ENCODE measurements at regions not wholly inside any gene's neighbourhood (a gene's known extent, or its start where the extent isn't known, plus 50 kb on each side); places are given as distances from the start of the nearest gene placed in this dataset.

DNA sequence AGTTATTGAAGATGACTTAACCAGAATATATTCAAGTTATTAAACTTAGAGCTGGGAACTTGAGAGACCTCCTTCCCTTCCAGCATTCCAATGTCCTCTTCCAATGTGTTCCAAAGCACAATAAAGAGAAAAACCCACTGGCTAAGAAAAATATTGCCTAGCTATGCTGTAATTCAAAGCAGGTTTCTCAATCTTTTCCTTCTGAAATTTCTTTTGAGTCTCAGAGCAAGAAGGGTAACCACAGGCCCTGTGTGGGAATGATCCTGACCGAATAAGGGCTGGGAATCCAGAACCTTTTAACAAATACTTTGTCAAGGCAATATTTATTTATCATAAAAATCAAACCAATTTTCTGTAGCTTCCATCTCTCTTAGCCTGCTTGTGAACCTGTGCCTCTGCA lies 150.7 kb upstream of the SFRP2 start:
- intact Hi-C loops (cut with micrococcal nuclease) = no loop called here
- H3K4me1 Mint-ChIP-seq = no peaks in the 10 kb centered on the region
- H3K36me3 Mint-ChIP-seq (ENCODE audit: low read depth) = no peaks in the 10 kb centered on the region
- peaks cover 19% of the 10 kb centered on the region for H3K27me3 Mint-ChIP-seq
- no peaks in the 10 kb centered on the region for H3K9me3 Mint-ChIP-seq
- no peak overlapping the region for H3K4me3 Mint-ChIP-seq
- no peak overlapping the region for H3K27ac Mint-ChIP-seq
- DNase-seq = no peak

DNA sequence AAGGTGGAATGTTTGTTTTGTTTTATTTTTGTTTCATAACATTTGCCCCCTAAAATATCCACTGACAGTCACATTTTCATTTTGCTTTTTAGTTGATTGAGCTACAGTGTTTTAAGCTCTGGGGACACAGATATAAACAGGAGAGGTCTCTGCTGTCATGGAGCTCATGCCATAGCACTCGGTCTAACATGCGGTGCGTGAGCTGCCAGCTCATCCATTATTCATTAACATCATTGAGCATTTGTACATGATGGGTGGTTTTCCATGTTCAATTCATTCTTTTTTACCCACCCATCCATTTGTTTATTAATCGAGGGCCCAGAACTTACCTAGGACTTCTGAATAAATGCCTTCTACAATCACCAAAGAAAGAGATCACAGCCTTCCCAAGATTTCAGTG lies 150.1 kb upstream of the SFRP2 start:
- intact Hi-C loops (cut with micrococcal nuclease) = no loop called here
- Mint-ChIP-seq H3K27ac (no peak overlapping the region), H3K27me3 (peaks cover 22% of the 10 kb centered on the region), H3K9me3 (no peaks in the 10 kb centered on the region), H3K36me3 (ENCODE audit: low read depth) (no peaks in the 10 kb centered on the region), H3K4me1 (no peaks in the 10 kb centered on the region), H3K4me3 (no peak overlapping the region)
- no peak for DNase-seq

DNA sequence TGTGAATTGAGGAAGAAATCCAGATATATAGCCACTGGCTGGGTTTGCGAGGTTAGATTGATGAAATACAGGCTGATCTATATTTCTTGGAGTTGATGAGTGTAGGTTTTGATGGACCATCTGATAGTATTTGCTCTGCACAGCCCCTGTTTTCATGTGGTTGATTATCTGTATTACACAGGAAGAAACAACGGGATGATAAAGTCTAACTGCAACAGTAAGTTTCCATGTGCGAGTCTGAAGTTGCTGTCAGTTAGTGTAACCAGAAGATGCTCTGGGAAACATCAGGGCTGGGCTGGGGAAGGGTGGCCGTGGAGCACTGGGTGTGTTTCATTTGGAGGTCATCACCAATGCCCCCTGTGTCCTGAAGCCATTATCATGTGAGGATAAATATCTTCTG lies 148.4 kb upstream of the SFRP2 start:
- intact Hi-C loops (cut with micrococcal nuclease) = no loop called here
- no peak overlapping the region for H3K4me3 Mint-ChIP-seq
- no peaks in the 10 kb centered on the region for H3K9me3 Mint-ChIP-seq
- H3K4me1 Mint-ChIP-seq = no peaks in the 10 kb centered on the region
- DNase-seq = no peak
- no peak overlapping the region for H3K27ac Mint-ChIP-seq
- H3K27me3 Mint-ChIP-seq = peaks cover 22% of the 10 kb centered on the region
- no peaks in the 10 kb centered on the region for H3K36me3 Mint-ChIP-seq (ENCODE audit: low read depth)

DNA sequence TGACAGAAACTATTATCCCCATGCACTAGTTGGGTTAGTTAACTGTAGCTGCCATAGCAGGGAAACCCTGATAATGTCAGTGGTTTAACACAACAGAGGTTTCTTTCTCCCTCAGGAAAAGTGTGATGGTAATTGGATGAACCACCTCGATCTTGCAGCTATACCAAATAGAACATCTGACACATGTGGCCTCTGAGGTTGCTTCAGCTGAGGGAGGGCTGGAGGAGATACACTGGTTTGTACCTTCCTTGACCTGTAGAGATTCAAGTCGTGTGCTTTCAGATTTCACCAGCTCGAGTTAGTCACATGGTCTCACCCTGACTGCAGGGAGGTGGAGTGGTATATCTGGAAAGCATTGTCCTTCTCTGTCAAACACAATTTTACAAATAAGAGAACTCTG lies 147.2 kb upstream of the SFRP2 start:
- Mint-ChIP-seq H3K27me3 (peaks cover 20% of the 10 kb centered on the region), H3K27ac (no peak overlapping the region), H3K36me3 (ENCODE audit: low read depth) (no peaks in the 10 kb centered on the region), H3K9me3 (no peaks in the 10 kb centered on the region), H3K4me1 (no peaks in the 10 kb centered on the region), H3K4me3 (no peak overlapping the region)
- intact Hi-C loops (cut with micrococcal nuclease) = no loop called here
- DNase-seq = no peak

DNA sequence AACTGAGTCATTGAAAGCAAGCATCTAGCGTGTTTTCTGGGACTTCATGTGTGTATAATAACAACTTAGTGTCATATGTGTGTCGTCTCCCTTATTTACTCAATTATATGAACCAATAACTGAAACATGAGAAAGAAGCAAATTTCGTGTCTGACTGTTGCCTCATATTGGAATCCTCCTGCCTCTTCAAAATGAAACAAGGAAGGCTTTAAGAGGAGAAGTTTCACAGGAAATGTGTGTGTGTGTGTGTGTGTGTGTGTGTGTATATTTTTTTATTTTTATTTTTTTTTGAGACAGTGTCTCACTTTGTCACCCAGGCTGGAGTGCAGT lies 145.8 kb upstream of the SFRP2 start:
- Mint-ChIP-seq H3K4me3 (no peak overlapping the region), H3K9me3 (no peaks in the 10 kb centered on the region), H3K27me3 (peaks cover 23% of the 10 kb centered on the region), H3K36me3 (ENCODE audit: low read depth) (no peaks in the 10 kb centered on the region), H3K4me1 (no peaks in the 10 kb centered on the region), H3K27ac (no peak overlapping the region)
- no peak for DNase-seq
- intact Hi-C loops (cut with micrococcal nuclease) = no loop called here

DNA sequence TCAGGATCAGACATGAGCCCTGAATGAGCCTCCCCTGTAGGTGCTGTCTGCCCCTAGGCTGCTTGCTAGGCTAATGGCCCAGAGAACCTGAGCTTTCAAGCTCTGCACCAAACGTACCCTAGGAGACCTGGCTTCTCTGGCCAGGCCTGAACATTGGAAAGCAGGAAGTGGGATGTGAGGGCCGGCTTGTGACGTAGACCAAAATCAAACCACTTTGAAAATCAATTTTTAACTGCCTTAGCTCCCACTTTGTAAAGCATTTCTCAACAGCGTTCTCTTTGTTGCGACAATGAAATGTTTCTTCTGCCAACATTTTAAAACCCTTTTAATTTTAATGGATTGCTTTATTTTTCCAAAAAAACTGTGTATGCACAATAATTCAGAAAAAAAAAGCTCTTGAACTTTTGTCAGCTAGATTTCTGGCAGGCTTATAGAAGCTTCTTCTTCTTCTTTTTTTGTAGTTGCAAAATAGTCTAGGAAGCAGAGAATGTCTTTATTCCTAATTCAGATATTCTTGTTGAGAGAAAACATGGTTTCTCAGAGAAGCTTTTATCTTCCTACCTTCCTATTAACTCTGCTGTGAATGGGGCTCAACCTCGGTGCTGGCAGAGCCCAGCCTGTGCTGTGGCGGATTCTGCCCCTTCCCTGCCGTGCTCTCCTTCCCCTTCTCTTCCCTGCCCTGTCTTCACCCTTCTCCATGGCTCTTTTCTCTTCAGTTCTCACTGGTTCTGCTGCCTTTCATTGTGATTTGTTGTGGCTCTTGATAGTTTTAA lies 145.2 kb upstream of the SFRP2 start:
- H3K27me3 Mint-ChIP-seq = peaks cover 22% of the 10 kb centered on the region

DNA sequence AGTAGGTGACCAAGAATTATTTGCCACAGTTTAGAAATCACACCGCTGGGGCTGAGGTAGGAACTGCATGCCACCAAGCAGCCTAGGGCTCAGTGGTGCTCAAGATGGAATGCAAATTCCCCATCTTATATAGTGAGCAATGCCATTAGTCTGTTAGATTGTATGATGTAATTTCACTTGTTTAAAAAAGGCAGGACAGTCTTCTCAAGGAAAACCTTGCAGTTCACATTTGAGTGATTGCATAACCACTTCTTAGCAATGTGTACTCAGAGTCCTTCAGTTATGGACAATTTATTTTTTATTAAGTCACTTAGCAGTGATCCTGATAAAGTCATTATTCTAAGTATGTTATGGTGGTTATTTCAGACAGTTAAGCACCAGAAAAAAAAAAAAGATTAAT lies 142.9 kb upstream of the SFRP2 start:
- no peak for DNase-seq
- Mint-ChIP-seq H3K9me3 (no peaks in the 10 kb centered on the region), H3K36me3 (ENCODE audit: low read depth) (no peaks in the 10 kb centered on the region), H3K4me1 (no peaks in the 10 kb centered on the region), H3K27ac (no peak overlapping the region), H3K4me3 (no peak overlapping the region), H3K27me3 (peaks cover 16% of the 10 kb centered on the region)
- intact Hi-C loops (cut with micrococcal nuclease) = no loop called here

More for the DNA sequence above, 145.2 kb upstream of the SFRP2 start:
- H3K4me3 Mint-ChIP-seq = no peak overlapping the region
- H3K9me3 Mint-ChIP-seq = no peaks in the 10 kb centered on the region
- H3K36me3 Mint-ChIP-seq (ENCODE audit: low read depth) = no peaks in the 10 kb centered on the region
- intact Hi-C loops (cut with micrococcal nuclease) = no loop called here
- no peak overlapping the region for H3K27ac Mint-ChIP-seq
- H3K4me1 Mint-ChIP-seq = no peaks in the 10 kb centered on the region
- DNase-seq = no peak

DNA sequence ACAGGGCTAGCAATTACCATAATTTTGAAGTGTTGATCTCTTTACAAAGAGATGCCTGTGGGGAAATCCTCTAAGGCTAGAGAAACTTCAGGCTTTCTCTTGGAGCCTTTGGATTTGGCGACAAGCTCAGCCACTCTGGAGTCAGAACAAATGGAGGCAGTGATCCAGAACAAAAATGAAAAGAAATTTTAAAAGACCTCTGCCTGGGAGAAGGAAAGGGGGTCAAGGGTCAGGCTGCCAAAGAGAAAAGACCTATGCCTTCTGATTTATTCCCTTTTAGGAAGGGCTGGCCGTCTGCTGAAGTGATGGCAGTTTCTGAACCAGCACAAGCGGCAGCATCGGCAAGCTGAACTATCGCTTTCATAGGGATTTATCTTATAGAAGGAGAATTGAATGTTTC lies 140.8 kb upstream of the SFRP2 start:
- no peaks in the 10 kb centered on the region for H3K9me3 Mint-ChIP-seq
- no peak overlapping the region for H3K4me3 Mint-ChIP-seq
- DNase-seq = no peak
- no peaks in the 10 kb centered on the region for H3K4me1 Mint-ChIP-seq
- H3K27ac Mint-ChIP-seq = no peak overlapping the region
- H3K27me3 Mint-ChIP-seq = peaks cover 12% of the 10 kb centered on the region
- no peaks in the 10 kb centered on the region for H3K36me3 Mint-ChIP-seq (ENCODE audit: low read depth)
- intact Hi-C loops (cut with micrococcal nuclease) = no loop called here

DNA sequence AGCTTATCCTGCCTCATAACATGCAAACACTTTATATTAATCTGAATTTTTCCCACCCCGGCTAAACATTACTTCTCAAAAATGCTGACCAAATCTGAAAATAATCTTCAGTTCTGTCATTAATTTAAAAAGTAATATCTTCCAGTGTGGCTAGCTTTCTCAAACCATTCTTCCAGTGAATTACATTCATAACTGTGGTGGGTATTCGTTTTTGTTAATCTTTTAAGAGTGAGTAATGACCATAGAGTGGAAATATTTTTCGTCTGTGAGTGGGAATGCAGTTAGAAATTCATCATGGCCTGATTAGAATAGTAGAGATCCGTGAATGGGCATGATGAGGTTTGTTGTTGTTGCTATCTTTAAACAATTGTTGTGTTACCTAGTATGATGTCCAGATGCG lies 138.6 kb upstream of the SFRP2 start:
- no peak overlapping the region for H3K4me3 Mint-ChIP-seq
- no peaks in the 10 kb centered on the region for H3K4me1 Mint-ChIP-seq
- no peaks in the 10 kb centered on the region for H3K36me3 Mint-ChIP-seq (ENCODE audit: low read depth)
- H3K27me3 Mint-ChIP-seq = peaks cover 9% of the 10 kb centered on the region
- H3K9me3 Mint-ChIP-seq = no peaks in the 10 kb centered on the region
- intact Hi-C loops (cut with micrococcal nuclease) = no loop called here
- no peak for DNase-seq
- no peak overlapping the region for H3K27ac Mint-ChIP-seq

DNA sequence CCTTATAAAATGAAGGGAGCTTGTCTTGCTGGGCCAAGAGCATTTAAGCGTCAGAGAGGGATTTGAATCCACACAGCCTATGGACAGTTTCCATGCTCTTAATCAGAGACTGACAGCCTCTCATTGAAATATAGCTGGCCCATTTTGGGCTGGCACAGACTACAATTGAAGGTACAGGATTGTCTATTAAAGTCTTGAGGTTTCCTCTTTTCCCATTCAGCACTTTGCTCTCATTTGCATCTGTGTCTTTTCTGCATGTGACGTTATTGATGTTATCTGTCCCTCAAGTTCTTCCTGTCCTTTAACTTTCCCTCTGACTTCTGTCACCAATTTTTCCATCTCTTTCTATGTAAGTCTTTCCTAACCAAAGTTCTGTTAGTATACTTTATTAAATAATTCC lies 133.3 kb upstream of the SFRP2 start:
- no peak for DNase-seq
- H3K4me3 Mint-ChIP-seq = no peak overlapping the region
- intact Hi-C loops (cut with micrococcal nuclease) = no loop called here
- H3K4me1 Mint-ChIP-seq = no peaks in the 10 kb centered on the region
- no peaks in the 10 kb centered on the region for H3K9me3 Mint-ChIP-seq
- H3K27ac Mint-ChIP-seq = no peak overlapping the region
- no peaks in the 10 kb centered on the region for H3K36me3 Mint-ChIP-seq (ENCODE audit: low read depth)
- peaks cover 10% of the 10 kb centered on the region for H3K27me3 Mint-ChIP-seq

DNA sequence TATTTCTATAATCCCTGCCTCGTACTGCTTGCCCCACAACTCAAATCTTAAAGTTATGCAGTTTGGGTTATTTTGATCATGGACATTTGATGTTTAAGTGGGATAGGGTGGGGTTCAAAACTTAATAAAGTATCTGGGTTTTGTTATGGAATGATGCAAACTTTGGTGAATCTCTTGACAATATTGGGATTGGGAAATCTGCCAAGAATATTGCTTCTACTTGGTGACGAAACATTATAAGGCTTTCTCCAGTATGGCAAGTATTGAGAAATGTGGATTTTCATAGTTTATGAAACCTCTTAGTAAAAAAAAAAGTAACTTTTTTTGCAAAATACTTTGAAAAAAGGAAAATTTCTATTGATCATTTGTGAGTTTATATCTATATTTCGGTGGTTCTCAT lies 130.8 kb upstream of the SFRP2 start:
- Mint-ChIP-seq H3K36me3 (ENCODE audit: low read depth) (no peaks in the 10 kb centered on the region), H3K27ac (no peak overlapping the region), H3K27me3 (peaks cover 11% of the 10 kb centered on the region), H3K4me1 (peaks cover 2% of the 10 kb centered on the region), H3K4me3 (no peak overlapping the region), H3K9me3 (no peaks in the 10 kb centered on the region)
- no peak for DNase-seq
- intact Hi-C loops (cut with micrococcal nuclease) = no loop called here

DNA sequence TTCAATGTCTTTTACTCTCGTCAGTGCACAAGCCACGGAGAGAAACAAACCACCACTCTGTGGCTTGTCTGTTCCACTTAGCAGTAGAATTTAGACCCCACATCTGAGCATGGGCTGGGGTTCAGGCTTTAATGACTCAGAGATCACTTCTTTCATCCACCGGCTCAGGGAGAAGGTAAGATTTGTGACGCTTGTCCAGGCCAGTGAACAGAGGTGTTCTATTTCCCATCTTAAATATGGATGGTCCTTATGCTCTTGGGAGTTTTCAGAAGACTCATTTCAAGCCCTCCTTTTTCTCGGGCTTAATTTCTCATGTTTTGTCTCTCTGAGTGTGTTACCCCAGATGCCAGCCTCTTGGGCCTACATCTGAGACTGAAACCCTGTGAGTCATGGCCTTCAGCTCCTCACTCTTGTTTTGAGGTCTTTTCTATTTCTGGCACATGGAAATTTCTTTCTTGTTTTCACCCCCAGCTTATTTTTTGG lies 127.4 kb upstream of the SFRP2 start:
- DNase-seq = no peak
- H3K27me3 Mint-ChIP-seq = peaks cover 20% of the 10 kb centered on the region
- H3K9me3 Mint-ChIP-seq = peaks cover 5% of the 10 kb centered on the region
- no peak overlapping the region for H3K4me3 Mint-ChIP-seq
- H3K4me1 Mint-ChIP-seq = peaks cover 2% of the 10 kb centered on the region
- H3K27ac Mint-ChIP-seq = no peak overlapping the region
- intact Hi-C loops (cut with micrococcal nuclease) = no loop called here
- no peaks in the 10 kb centered on the region for H3K36me3 Mint-ChIP-seq (ENCODE audit: low read depth)

DNA sequence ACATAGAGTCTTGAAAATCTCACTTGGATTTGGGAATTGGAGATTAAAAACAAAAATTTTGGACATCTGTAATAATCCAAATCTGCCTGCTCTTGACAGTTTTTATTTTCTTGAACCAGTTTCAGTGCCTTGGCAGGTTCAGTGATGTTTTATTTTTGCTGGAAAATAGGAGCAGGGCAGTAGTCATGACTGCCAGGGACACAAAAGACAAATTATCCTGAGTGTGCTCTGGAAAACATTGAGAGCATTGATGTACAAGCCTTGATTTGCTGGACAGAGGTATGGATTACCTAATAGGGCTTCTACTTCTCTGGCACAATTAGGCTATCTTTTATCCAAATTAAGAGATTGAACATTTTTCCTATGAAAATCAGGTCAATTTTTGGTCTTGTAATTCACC lies 123.4 kb upstream of the SFRP2 start:
- H3K9me3 Mint-ChIP-seq = peaks cover 5% of the 10 kb centered on the region
- H3K27me3 Mint-ChIP-seq = peaks cover 13% of the 10 kb centered on the region
- no peak for DNase-seq
- H3K4me1 Mint-ChIP-seq = peaks cover 2% of the 10 kb centered on the region
- intact Hi-C loops (cut with micrococcal nuclease) = no loop called here
- no peaks in the 10 kb centered on the region for H3K36me3 Mint-ChIP-seq (ENCODE audit: low read depth)
- H3K27ac Mint-ChIP-seq = no peak overlapping the region
- no peak overlapping the region for H3K4me3 Mint-ChIP-seq

DNA sequence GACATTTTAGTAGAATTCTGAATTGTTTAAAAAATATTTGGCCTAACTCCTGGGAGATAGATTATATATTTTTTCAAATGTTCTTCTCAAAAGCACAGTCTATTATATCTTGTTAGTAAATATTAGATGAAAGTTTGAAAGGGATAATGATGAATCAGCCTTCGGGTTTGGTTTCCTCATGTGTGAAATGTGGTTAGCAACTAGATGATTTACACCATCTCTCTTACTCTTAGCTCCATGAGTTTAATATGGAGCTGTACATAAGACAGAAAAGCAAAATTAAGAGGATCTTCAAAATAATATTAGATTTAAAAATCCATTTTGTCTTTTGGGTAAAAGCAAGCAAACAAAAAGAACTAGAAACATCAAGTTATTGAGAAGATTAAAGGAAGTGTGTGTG lies 120.8 kb upstream of the SFRP2 start:
- no peaks in the 10 kb centered on the region for H3K4me1 Mint-ChIP-seq
- H3K9me3 Mint-ChIP-seq = peaks cover 5% of the 10 kb centered on the region
- intact Hi-C loops (cut with micrococcal nuclease) = no loop called here
- no peak for DNase-seq
- H3K27me3 Mint-ChIP-seq = peaks cover 14% of the 10 kb centered on the region
- no peaks in the 10 kb centered on the region for H3K36me3 Mint-ChIP-seq (ENCODE audit: low read depth)
- no peak overlapping the region for H3K27ac Mint-ChIP-seq
- H3K4me3 Mint-ChIP-seq = no peak overlapping the region

DNA sequence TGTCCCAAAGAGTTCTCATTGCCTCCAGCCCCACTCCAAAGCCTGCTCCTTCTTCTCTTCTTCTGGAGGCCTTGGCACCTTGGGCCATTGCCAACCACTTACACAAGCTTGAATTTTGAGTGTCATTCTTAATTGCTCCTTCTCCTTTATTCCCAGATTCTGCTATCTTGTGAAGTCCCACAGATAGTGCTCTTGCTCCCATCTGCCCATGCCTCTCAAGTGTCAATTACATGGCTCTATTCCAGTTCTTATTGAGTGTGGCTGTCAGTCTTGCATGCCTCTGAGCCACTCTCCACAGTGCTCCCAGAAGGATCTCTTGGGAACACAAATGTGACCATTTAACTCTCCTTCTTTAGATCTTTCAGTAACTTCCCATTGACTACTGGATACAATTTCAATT lies 117.3 kb upstream of the SFRP2 start:
- intact Hi-C loops (cut with micrococcal nuclease) = no loop called here
- no peaks in the 10 kb centered on the region for H3K4me1 Mint-ChIP-seq
- peaks cover 5% of the 10 kb centered on the region for H3K27me3 Mint-ChIP-seq
- H3K9me3 Mint-ChIP-seq = no peaks in the 10 kb centered on the region
- H3K4me3 Mint-ChIP-seq = no peak overlapping the region
- H3K36me3 Mint-ChIP-seq (ENCODE audit: low read depth) = no peaks in the 10 kb centered on the region
- no peak overlapping the region for H3K27ac Mint-ChIP-seq
- DNase-seq = no peak
